NCI-H526 (cell line): ENCODE measurements at regions not wholly inside any gene's neighbourhood (a gene's known extent, or its start where the extent isn't known, plus 50 kb on each side); places are given as distances from the start of the nearest gene placed in this dataset.

Experiments
- DNase-seq, 2 experiments: peaks; one replicate each; lab custom pipeline; 2025; lab: John Stamatoyannopoulos, UW

GRCh38 chr1:25103164-25103795 is 129.0 kb downstream of the SYF2 start:
- no peak for DNase-seq

GRCh38 chr1:25100151-25100833 is 132.0 kb downstream of the SYF2 start:
- no peak for DNase-seq

GRCh38 chr1:25099343-25099951 is 132.9 kb downstream of the SYF2 start:
- DNase-seq: peak in 1 of 2 experiments; percentile 45

DNA sequence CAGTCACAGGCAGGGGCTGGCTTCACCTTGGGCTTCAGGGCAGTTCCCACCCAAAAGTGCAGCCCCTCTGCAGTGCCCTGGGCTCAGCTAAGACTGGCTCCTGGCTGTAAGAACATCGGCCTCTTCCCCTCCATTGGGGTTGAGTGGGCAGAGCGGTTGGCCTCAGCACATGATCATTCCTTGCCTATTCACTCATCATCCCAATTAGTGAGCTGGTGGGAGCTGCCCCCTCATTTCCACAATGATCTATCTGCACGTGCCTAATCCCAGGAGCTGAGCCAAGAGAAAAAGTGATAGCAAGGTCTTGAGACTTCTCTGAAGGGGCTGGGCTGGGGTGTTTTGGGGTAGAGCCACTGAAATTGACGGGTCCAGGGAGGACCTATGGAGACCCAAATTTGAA is 133.6 kb downstream of the SYF2 start:
- no peak for DNase-seq

GRCh38 chr1:25096307-25097150 is 135.8 kb downstream of the SYF2 start:
- DNase-seq: no peak

GRCh38 chr1:25095635-25096200 is 136.6 kb downstream of the SYF2 start:
- DNase-seq: no peak

DNA sequence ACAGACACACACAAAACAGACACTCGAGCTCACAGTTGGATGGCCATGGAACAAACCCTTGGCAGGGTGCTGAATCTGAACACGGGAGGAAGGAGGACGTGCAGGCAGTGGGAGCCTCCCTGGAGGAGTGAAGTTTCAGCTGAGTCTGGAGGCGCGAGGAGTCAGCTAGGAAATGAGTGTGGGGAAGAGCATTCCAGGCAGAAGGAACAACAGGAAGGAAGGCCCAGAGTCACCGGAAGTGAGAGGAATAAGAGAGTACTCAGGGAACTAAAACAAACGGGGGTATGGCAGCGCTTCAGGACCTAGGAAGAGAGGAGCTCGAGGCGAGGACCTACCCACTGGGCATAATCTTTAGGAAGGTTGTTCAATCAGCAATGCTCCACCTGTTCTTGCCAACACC is 137.3 kb downstream of the SYF2 start:
- DNase-seq: no peak

- DNase-seq: no peak
These were observed 138.1 kb downstream of the SYF2 start for GRCh38 chr1:25094229-25094628.

DNA sequence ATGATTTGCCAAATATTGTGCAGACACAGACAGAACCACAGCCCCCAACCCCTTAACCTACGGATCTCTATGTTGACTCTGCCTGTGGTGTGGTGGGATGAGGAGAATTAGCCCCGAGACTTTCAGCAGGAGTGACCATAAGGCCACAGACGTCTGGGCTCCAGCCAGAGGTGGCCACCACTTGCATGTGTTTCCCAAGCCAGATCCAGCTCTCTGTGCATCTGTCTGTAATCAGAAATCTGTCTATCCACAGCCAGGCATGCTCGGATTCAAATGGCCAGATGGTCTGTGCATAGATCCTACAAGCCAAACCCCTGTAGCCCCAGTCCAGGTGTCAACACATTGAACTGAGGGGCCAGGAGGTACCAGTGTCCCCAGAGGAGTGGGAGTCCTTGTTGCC is 140.6 kb downstream of the SYF2 start:
- DNase-seq: no peak

DNA sequence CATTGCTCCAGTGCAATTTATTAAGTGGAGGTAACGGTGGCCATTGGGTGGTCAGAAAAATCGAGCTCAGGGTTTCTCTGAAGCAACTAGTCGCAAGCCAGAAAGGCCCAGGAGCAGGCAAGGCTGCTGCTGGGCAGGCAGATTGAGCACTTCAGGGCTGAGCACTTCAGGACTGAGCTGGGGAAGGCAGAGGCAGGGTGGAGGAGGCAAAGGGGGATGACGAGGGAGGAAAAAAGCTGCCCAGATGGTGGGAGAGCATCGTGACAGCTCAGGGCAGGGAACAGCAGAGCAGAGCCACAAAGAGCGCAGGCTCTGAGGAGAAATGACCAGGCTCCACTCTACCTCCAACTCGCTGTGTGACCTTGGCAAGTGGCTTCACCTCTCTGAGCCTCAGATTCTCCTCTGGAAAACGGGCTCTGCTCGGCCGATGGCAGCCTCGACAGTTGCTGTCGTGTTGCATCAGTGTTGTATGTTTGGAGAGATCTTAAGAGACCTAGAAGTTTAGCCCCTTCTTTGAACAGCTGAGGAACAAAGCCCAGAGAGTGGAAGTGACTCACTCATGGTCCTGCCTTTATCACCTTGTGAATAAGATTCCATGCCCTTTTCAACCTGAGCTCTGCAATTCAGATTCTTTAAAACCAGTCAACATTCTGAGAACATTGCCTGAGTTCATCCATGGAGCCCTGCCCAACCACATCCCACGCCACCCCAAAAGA is 141.4 kb downstream of the SYF2 start:
- no peak for DNase-seq

GRCh38 chr1:25089772-25090171 is 142.5 kb downstream of the SYF2 start:
- DNase-seq: no peak

DNA sequence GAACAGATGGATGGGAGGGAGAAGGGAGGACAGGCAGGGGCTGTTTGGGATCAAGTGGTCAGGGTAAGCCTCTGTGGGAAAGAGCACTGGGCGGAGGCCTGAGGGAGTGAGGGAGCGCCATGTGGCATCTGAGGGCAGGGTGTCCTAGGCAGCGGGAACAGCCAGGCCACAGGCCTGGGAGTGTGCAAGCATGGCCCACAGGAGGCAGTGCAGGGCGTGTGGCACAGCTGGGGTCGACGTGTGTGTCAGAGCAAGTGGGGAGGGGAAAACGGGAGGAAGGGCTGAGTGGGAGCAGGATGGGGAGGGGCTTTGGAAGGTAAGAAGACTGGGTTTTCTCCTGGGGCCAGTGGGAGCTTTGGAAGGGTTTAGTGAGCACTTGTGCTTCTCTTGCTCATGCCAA is 143.4 kb downstream of the SYF2 start:
- DNase-seq: no peak

DNA sequence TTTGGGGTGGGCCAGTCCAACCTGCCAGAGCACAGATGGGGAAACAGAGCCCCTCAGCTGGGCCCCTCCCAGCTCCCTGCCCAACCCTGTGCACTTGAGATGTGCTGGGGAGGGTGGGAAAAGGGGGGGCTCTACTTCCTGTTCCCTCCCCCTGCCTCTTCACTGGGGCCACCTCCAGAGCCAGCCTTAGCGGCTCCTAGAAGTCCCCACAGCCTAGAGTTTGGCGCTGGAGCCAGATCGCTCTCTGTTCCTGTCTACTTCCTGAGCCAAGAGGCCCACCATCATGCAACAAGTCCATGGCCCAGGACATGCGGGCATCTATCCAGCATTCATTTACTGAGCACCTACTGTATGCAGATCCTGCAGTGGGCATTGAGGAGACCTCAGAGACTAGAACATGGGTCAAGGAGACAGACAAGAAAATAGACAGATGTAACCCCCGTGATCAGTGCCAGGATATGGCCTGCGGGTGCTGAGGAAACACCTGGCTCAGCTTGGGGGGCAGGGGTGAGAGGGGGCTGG is 144.1 kb downstream of the SYF2 start:
- no peak for DNase-seq

GRCh38 chr1:25086518-25087079 is 145.7 kb downstream of the SYF2 start:
- DNase-seq: no peak

GRCh38 chr1:25084407-25084806 is 147.9 kb downstream of the SYF2 start:
- no peak for DNase-seq

DNA sequence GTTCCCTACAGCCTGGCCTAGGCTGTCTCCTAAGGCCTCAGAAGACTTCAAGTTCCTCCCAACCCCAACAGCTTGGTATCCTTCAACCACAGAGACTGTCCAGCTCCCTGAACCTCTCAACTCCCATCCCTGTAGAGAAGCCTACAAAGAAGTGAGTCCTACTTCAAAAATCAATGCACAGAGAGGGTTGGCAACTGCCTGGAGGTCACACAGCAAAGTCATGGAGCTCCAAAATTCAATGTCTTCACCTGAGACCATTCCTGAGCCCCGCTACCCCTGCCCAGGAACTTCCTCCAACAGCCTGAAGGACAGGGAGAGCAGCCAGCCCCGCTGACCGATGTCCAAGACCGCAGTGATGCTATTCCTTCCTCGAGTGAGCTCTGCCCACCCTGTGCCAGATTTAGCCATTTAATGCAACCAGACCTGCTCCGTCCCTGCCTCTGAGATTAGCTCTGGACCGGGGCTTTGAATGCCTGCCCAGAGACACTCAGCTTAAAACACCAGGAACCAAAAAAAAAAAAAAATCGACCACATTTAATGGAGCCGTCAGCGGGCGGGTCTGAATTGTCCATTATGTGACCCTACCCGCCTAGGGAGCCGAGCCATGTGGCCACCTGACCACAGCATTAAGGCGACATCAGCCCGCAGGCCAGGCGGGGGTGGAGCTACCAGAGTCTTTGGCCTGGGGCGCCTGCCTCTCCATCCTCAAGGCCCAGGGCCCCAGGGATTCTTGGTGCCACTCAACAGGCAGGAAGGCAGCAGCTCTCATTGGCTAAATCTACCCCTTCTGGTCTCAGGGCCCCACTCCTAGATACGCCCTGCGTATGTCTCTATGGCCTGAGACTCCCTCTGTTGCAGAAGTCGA is 148.6 kb downstream of the SYF2 start:
- DNase-seq: no peak

DNA sequence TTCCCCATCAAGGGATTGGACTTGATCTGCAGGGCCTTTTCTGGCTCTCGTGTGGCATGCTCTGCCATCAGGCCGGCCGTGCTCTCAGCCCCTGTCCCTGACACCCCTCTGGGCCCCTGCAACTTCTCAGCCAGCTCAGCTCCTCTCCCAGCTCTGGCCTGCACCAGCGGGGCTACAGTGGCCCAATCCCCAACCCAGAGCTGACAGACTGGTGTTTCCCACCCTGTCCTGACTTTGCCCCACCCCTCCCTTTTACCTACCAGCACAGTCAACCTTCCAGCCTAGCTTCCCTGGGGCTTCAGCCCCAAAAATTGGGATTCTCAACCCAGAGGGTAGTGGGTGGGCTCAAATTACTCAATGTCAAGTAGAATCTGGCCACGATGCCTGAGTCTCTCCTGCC is 149.3 kb downstream of the SYF2 start:
- no peak for DNase-seq

- DNase-seq: no peak
These were observed 149.9 kb downstream of the SYF2 start for GRCh38 chr1:25082216-25082899.

DNA sequence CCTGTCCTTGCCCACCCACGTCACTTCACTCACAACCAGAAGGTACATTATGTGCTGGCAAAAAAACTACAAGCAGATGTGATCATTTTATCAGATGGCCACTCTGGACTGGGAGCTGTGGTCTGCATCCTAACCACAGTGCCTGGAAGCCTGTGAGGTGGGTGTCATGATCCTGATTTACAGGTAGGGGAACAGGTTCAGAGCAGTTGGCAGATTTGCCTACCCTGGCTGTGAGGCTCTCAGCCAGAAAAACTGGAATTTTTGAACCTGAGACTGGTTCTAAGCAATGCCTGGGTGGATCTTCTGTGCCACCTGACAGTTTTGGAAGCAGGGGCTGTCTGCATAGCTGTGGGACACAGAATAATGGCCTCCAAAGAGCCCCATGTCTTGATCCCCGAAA is 150.8 kb downstream of the SYF2 start:
- DNase-seq: peak in 1 of 2 experiments; percentile 62
